ENCODE measurements at regions not wholly inside any gene's neighbourhood (a gene's known extent, or its start where the extent isn't known, plus 50 kb on each side); places are given as distances from the start of the nearest gene placed in this dataset.

- no peak for TF ChIP-seq CTCF (conservative IDR thresholded peaks at IDR 0.05; ENCODE audit: low read depth, low read length)
- TF ChIP-seq MAFK (IDR thresholded peaks at IDR 0.05; ENCODE audit: low read depth, low read length) = no peak
- no peak for TF ChIP-seq RAD21 (IDR thresholded peaks at IDR 0.05; ENCODE audit: low read length)
- TF ChIP-seq MXI1 (IDR thresholded peaks at IDR 0.05; ENCODE audit: borderline replicate concordance, low read depth, low read length) = no peak
- TF ChIP-seq USF2 (IDR thresholded peaks at IDR 0.05; ENCODE audit: low read depth, low read length) = no peak
- TF ChIP-seq POLR2A (IDR thresholded peaks at IDR 0.05; ENCODE audit: low read depth, low read length) = no peak
- no peak for TF ChIP-seq CHD1 (IDR thresholded peaks at IDR 0.05; ENCODE audit: low read depth, low read length)
- no peak for TF ChIP-seq RFX5 (IDR thresholded peaks at IDR 0.05; ENCODE audit: low read depth, low read length)
These were observed 246.5 kb upstream of the TBX18 start for GRCh38 chr6:85010865-85011264.

Data from IMR-90 (cell line).